GM23248 (cell line): ENCODE measurements at regions not wholly inside any gene's neighbourhood (a gene's known extent, or its start where the extent isn't known, plus 50 kb on each side); places are given as distances from the start of the nearest gene placed in this dataset.

ENCODE experiments used
- EZH2 ChIP-seq: fragments of 200-600 bp; sonication (generic); IDR thresholded peaks from 2 replicates; pipeline ENCODE4 v1.6.1; 2018; ENCODE audit warnings: antibody characterized with exemption, mild to moderate bottlenecking; ENCODE audit not compliant: insufficient read depth, poor library complexity, severe bottlenecking
- EZH2phosphoT487 ChIP-seq: fragments of 200-600 bp; sonication (generic); IDR thresholded peaks from 2 replicates; pipeline ENCODE4 v1.6.1; 2018; ENCODE audit warnings: antibody characterized with exemption, moderate library complexity, mild to moderate bottlenecking, low read depth; ENCODE audit not compliant: insufficient read depth

DNA sequence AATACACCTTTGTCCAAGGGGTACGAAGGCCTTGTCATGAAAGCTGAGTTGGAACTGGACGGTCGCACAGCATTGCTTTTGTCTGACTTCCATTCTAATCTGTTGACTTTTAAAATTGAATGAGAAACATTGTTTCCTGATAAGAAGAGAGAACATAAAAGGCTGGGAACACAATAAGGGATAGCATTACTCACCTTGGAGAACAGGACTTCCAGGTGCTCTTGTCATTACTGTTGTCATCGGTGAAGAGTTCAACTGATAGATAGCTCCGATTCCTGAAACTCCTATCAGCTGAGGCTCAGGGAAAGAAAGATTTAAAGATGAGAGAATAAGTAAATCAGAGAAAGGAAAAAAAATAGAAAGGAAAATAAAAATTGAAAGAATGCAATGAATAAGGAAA is 351.1 kb downstream of the KCNJ2 start:
- TF ChIP-seq EZH2: no peak
- no peak for TF ChIP-seq EZH2phosphoT487
